ENCODE measurements at regions not wholly inside any gene's neighbourhood (a gene's known extent, or its start where the extent isn't known, plus 50 kb on each side); places are given as distances from the start of the nearest gene placed in this dataset.

DNA sequence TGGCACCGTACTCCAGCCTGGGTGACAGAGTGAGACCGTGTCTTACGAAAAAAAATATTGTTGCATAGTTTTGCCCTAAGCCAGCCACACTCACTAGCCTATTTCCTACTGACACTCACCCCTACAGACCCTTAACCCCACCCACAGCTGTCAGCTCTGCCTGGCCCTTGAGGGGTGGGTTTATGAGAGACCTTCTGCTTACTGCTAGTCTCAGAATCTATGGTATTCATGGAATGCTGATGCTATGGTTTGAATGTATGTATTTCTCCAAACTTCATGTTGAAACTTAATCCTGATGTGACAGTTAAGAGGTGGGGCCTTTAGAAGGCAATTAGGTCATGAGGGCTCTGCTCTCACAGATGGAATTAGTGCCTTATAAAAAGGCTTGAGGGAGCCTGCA lies 79.2 kb upstream of the LRCH1 start:
- Mint-ChIP-seq H3K4me3 (no peak overlapping the region), H3K9me3 (no peaks in the 10 kb centered on the region; a peak in 1 of 5 replicates), H3K4me1 (peaks cover 4 to 7% of the 10 kb centered on the region in 2 experiments; a peak in 2 of 4 replicates), H3K27me3 (ENCODE audit: low read depth) (no peaks in the 10 kb centered on the region; the same call in 1 of the 2 replicates), H3K27ac (peak overlapping the region in 1 of 3 experiments; percentile 74; a peak in 1 of 7 replicates), H3K36me3 (ENCODE audit: insufficient read depth in 1 of 3, low read depth in 3 of 3) (no peaks in the 10 kb centered on the region)
- Histone ChIP-seq H4K8ac (replicated peaks; ENCODE audit: insufficient read length, low read depth, low read length) (no peak overlapping the region), H3K79me2 (ENCODE audit: insufficient read depth, low read length) (no peaks in the 10 kb centered on the region), H3K56ac (ENCODE audit: insufficient read length, low read depth, low read length) (no peak overlapping the region), H4K5ac (ENCODE audit: insufficient read length, low read depth, low read length) (no peak overlapping the region), H3K9me3 (ENCODE audit: control insufficient read depth, low read depth, low read length) (no peaks in the 10 kb centered on the region), H3K14ac (ENCODE audit: insufficient read depth, low read length) (no peak overlapping the region), H2BK15ac (ENCODE audit: low read depth, low read length) (no peak overlapping the region), H3K4ac (ENCODE audit: low read depth, low read length) (no peak overlapping the region), H3K4me2 (ENCODE audit: insufficient read depth, insufficient read length, low read length) (no peak overlapping the region), H2BK120ac (ENCODE audit: low read depth, low read length, poor library complexity, severe bottlenecking) (no peak overlapping the region), H2AFZ (ENCODE audit: low read length) (no peak overlapping the region), H3K4me1 (ENCODE audit: insufficient read depth, low read length) (no peaks in the 10 kb centered on the region), H2BK12ac (ENCODE audit: insufficient read length, low read depth, low read length) (no peak overlapping the region), H2BK20ac (ENCODE audit: low read depth, low read length, poor library complexity, severe bottlenecking) (no peak overlapping the region), H3K27me3 (ENCODE audit: insufficient read depth, low read length) (no peaks in the 10 kb centered on the region), H3K79me1 (ENCODE audit: insufficient read depth, low read depth, low read length, poor library complexity, severe bottlenecking) (no peaks in the 10 kb centered on the region), H3K9ac (ENCODE audit: extremely low read depth, insufficient read length, low read length) (no peak overlapping the region), H4K91ac (ENCODE audit: insufficient read length, low read depth, low read length) (no peak overlapping the region), H3K27ac (ENCODE audit: insufficient read length, low read depth, low read length) (no peak overlapping the region), H4K20me1 (ENCODE audit: control insufficient read depth, insufficient read depth, insufficient read length) (no peaks in the 10 kb centered on the region), H3K23me2 (ENCODE audit: insufficient read length, low read depth, low read length, poor library complexity, severe bottlenecking) (no peaks in the 10 kb centered on the region), H2AK5ac (ENCODE audit: insufficient read length, low read length) (no peak overlapping the region), H2BK5ac (ENCODE audit: insufficient read length, low read length) (no peak overlapping the region), H3K18ac (ENCODE audit: insufficient read length, low read depth, low read length) (no peak overlapping the region), H3T11ph (ENCODE audit: low read length) (no peak overlapping the region), H3K23ac (ENCODE audit: insufficient read length, low read depth, low read length) (no peak overlapping the region)
- DNase-seq: no peak
- TF ChIP-seq CTCF (conservative IDR thresholded peaks at IDR 0.05): no peak
- WGBS (ENCODE audit: extremely low coverage, insufficient read length, low lambda C conversion rate): no CpG with 5 or more reads among the region's 3 CpGs
